HG03354 (cell line): ENCODE measurements at regions not wholly inside any gene's neighbourhood (a gene's known extent, or its start where the extent isn't known, plus 50 kb on each side); places are given as distances from the start of the nearest gene placed in this dataset.
"Not testable (repeated sequence)": the region's sequence is repeated elsewhere in the genome, so short reads cannot be mapped to it uniquely, and the experiment has no call there.

Source experiments
- ATAC-seq: cut with Tn5 transposase; IDR thresholded peaks from one replicate; pipeline ENCODE4 v1.9.1; 2021; ENCODE audit warnings: mild to moderate bottlenecking; ENCODE audit not compliant: unreplicated experiment, poor library complexity, severe bottlenecking

DNA sequence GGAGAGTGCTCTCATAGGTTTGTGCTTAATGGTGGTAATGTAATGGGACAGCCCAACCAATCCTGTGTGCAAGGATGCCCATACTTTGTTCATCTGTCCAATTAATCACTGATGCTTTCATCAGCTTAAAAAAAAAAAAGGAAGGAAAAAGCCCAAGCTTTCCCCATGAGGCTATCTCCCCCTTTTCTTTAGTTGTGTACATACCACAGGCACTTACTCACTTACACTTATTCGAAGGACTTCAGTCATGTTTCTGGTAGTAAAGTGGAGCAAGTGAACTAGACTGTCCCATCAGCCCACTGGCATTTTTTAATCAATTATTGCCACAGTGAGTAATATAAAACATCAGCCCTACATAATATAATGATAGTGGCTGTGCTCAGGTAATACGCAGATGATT is 183.5 kb upstream of the UFM1 start:
- ATAC-seq, result no peak

- no peak for ATAC-seq
Observed at GRCh38 chr13:38160131-38160530, 189.5 kb upstream of the UFM1 start.

- no peak for ATAC-seq
Observed at GRCh38 chr13:38159710-38160109, 189.9 kb upstream of the UFM1 start.

- no peak for ATAC-seq
Observed at GRCh38 chr13:38147050-38147449, 202.6 kb upstream of the UFM1 start.

DNA sequence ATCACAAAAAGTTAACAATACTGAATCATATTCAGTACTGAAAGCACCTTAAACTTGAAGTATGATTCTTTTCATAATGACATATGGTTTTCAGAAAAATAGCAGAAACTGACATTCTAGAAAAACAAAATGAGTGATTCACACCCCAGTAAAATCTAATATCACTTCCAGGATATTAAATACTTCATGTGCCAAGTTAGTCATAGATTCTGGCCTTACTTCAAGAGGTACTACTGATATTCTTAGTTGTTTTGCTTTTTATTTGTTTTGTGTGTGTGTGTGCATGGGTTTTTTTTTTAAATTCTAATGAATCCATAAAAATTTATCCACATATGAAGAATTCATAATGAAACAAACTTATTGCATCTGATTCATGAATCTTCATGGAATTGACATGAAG is 207.9 kb upstream of the UFM1 start:
- no peak for ATAC-seq

DNA sequence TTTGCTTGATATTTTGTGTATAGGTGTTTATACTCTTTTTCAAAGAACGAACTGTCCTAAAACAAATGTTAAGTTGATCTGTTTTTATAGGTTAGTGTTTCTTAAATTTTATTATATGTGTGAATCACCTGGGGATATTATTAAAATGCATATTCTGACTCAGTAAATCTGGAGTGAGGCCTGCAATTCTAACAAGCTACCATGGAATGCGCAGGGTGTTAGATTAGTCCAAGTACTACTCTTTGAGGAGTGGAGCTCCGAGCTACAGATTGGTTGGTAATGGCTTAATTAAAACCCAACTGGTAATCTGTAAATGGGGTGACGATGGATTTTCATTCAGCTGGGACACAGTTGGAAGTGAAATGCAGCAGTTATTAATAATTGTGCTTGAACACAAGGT is 214.1 kb upstream of the UFM1 start:
- no peak for ATAC-seq

DNA sequence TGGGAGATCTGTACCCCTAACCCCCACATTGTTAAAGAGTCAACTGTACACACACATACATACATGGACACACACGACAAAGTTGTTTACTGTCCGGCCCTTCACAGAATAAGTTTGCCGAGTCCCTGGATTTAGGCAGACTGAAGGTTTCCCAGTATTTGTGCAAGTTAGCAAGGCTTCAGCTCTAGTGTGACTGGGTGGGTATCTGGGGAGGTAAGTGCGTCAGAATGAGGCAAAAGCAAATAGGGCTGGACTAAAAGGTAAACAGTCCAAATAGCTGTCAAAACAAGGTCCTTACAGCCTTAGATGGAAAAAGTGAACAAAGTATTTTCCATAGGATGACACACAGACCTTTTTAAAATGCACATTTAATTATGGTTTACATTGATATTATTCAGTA is 228.4 kb upstream of the UFM1 start:
- no peak for ATAC-seq

DNA sequence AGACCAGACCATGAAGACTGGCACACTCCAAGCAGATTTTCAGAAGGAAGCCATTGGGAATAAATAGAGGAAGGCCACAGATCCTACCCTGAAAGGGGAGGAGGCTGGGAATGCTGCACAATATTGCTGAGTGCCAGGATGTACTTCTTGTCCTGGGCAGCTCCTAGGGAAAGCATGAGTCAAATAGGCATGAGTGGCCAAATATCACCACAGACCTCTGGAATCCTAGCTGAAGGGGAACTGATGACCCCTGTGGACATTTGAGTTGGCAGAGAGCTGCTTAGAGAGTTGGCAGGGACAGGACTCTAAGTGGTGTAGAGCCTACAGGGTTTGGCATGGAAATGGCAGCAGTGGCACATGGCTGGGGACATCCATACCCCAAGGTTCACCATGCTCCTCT is 234.3 kb upstream of the TRPC4 start:
- ATAC-seq, result no peak

- ATAC-seq, result no peak
Observed at GRCh38 chr13:38099751-38100150, 230.2 kb upstream of the TRPC4 start.

GRCh38 chr13:38093425-38093824 is 223.9 kb upstream of the TRPC4 start:
- no peak for ATAC-seq

GRCh38 chr13:38090913-38091312 is 221.3 kb upstream of the TRPC4 start:
- ATAC-seq, result no peak

GRCh38 chr13:38086721-38087120 is 217.1 kb upstream of the TRPC4 start:
- ATAC-seq, result no peak

GRCh38 chr13:38086013-38086412 is 216.4 kb upstream of the TRPC4 start:
- ATAC-seq, result no peak

- ATAC-seq, result no peak
Observed at GRCh38 chr13:38073931-38074330, 204.4 kb upstream of the TRPC4 start.

- no peak for ATAC-seq
Observed at GRCh38 chr13:38072696-38073095, 203.1 kb upstream of the TRPC4 start.

GRCh38 chr13:38071340-38071739 is 201.8 kb upstream of the TRPC4 start:
- not testable (repeated sequence) for ATAC-seq

GRCh38 chr13:38053896-38054295 is 184.3 kb upstream of the TRPC4 start:
- ATAC-seq, result no peak

GRCh38 chr13:38046049-38046376 is 176.4 kb upstream of the TRPC4 start:
- no peak for ATAC-seq

DNA sequence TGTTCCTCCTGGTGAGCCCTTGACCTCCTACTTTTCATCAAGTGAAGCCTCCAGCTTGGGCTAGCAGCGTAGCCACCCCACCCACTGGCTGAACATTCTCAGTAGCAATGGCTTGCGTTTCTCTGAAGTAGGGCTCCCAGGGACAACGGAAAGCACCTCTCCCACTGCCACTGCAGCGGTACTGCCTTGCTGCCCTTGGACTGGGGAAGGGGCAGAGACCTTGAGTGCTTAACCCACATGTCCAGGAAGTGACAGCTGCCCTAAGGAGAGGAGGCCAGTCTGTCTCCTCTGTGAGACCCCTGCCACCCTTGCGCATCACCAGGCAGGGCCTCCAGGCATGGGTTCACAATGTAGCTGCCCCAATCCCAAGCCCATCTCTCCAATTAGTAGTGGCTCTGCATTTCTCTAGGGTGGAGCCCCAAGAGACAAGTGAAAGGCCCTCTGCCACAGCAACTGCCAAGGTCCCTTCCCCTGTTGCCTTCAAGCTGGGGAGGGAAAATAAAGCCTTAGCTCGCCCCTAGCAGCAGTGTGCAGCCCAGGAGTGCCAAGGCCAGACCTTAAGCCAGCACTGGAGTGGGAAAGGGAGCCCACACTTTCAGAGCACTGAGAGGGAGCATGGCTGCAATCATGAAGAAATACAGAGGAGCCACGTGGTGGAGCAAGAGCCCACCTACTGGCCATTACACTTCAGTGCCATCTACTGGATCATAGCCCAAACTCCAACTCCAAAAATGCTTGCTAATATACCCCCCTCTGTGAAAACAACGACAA is 175.9 kb upstream of the TRPC4 start:
- ATAC-seq, result no peak

- ATAC-seq, result no peak
Observed at GRCh38 chr13:38044067-38044466, 174.5 kb upstream of the TRPC4 start.

DNA sequence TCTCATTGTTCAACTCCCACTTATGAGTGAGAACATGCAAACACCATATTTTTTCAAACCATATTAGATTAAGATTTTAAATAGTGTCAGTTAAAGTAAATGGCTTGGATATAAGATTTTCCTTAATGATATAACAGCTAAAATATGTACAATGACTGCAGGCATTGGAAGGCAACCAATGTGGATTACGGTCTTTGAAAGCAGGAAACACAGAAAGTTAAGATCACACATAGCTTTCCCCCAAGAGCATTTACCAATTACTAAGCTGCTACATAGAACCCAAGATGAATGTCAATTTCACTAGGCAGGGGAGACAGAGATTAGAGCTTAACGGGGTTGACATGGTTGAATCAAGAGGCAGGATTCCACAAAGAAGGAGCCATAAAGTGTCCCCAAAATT is 173.2 kb upstream of the TRPC4 start:
- no peak for ATAC-seq

GRCh38 chr13:38024431-38024830 is 154.9 kb upstream of the TRPC4 start:
- no peak for ATAC-seq
